Mesothelial cell of epicardium (in vitro differentiated cells): ENCODE measurements at regions not wholly inside any gene's neighbourhood (a gene's known extent, or its start where the extent isn't known, plus 50 kb on each side); places are given as distances from the start of the nearest gene placed in this dataset.
A peak's percentile ranks its signal among the peaks of the same experiment; 100 is the strongest.
"Not testable (repeated sequence)": the region's sequence is repeated elsewhere in the genome, so short reads cannot be mapped to it uniquely, and the experiment has no call there.

Source experiments
- DNase-seq, 2 experiments: peaks; one replicate each; pipeline ENCODE4 v3.0.0; 2021; ENCODE audit warnings: low spot score in 2 of 2; ENCODE audit not compliant: unreplicated experiment in 2 of 2
- H3K27ac Mint-ChIP-seq: 2 replicates; pipeline ENCODE4 v1.8.0; 2021; ENCODE audit warnings: mixed read lengths
- H3K27me3 Mint-ChIP-seq: 2 replicates; pipeline ENCODE4 v1.8.0; 2021; ENCODE audit warnings: low read depth, mixed read lengths
- H3K36me3 Mint-ChIP-seq: 2 replicates; pipeline ENCODE4 v1.8.0; 2021; ENCODE audit warnings: mixed read lengths
- H3K4me1 Mint-ChIP-seq: 2 replicates; pipeline ENCODE4 v1.8.0; 2021; ENCODE audit warnings: mixed read lengths
- H3K4me3 Mint-ChIP-seq: 2 replicates; pipeline ENCODE4 v1.8.0; 2021; ENCODE audit warnings: mild to moderate bottlenecking, moderate library complexity, mixed read lengths
- H3K9me3 Mint-ChIP-seq: 2 replicates; pipeline ENCODE4 v1.8.0; 2021; ENCODE audit warnings: mixed read lengths
- CTCF ChIP-seq: fragments of 200-600 bp; sonication (generic); IDR thresholded peaks from one replicate; pipeline ENCODE4 v1.5.0; 2021; ENCODE audit warnings: antibody characterized with exemption; ENCODE audit not compliant: unreplicated experiment

GRCh38 chr14:106369456-106369855, 843.1 kb downstream of the TMEM121 start:
- H3K36me3 Mint-ChIP-seq, H3K4me1 Mint-ChIP-seq, H3K27ac Mint-ChIP-seq, DNase-seq, H3K27me3 Mint-ChIP-seq, H3K4me3 Mint-ChIP-seq: not testable (repeated sequence)
- H3K9me3 Mint-ChIP-seq = peaks cover 74% of the 10 kb centered on the region

GRCh38 chr14:106372870-106373652, 846.7 kb downstream of the TMEM121 start:
- Mint-ChIP-seq H3K36me3 (no peaks in the 10 kb centered on the region), H3K27me3 (no peaks in the 10 kb centered on the region), H3K4me1 (no peaks in the 10 kb centered on the region), H3K27ac (no peak overlapping the region), H3K9me3 (peaks cover 78% of the 10 kb centered on the region), H3K4me3 (no peak overlapping the region)
- no peak for DNase-seq
- TF ChIP-seq CTCF = peak; percentile 23

GRCh38 chr14:106373653-106374110, 847.3 kb downstream of the TMEM121 start:
- not testable (repeated sequence) for H3K4me3 Mint-ChIP-seq, H3K4me1 Mint-ChIP-seq, DNase-seq, H3K27me3 Mint-ChIP-seq, H3K36me3 Mint-ChIP-seq, H3K27ac Mint-ChIP-seq
- peaks cover 77% of the 10 kb centered on the region for H3K9me3 Mint-ChIP-seq
- peak; percentile 3 for TF ChIP-seq CTCF

- no peak overlapping the region for H3K27ac Mint-ChIP-seq
- H3K36me3 Mint-ChIP-seq = peaks cover 1% of the 10 kb centered on the region
- no peak for TF ChIP-seq CTCF
- H3K4me3 Mint-ChIP-seq = no peak overlapping the region
- H3K4me1 Mint-ChIP-seq = no peaks in the 10 kb centered on the region
- DNase-seq = no peak
- peaks cover 83% of the 10 kb centered on the region for H3K9me3 Mint-ChIP-seq
- H3K27me3 Mint-ChIP-seq = no peaks in the 10 kb centered on the region
These were observed 851.0 kb downstream of the TMEM121 start for GRCh38 chr14:106377432-106377831.

GRCh38 chr14:106378191-106378590, 851.8 kb downstream of the TMEM121 start:
- Mint-ChIP-seq H3K27me3 (no peaks in the 10 kb centered on the region), H3K4me3 (no peak overlapping the region), H3K9me3 (peaks cover 80% of the 10 kb centered on the region), H3K27ac (no peak overlapping the region), H3K36me3 (peaks cover 2% of the 10 kb centered on the region), H3K4me1 (no peaks in the 10 kb centered on the region)
- TF ChIP-seq CTCF = no peak
- no peak for DNase-seq

GRCh38 chr14:106380740-106381139, 854.4 kb downstream of the TMEM121 start:
- Mint-ChIP-seq H3K27me3 (no peaks in the 10 kb centered on the region), H3K27ac (no peak overlapping the region), H3K4me1 (no peaks in the 10 kb centered on the region), H3K4me3 (no peak overlapping the region), H3K36me3 (peaks cover 2% of the 10 kb centered on the region), H3K9me3 (peaks cover 82% of the 10 kb centered on the region)
- DNase-seq = no peak
- no peak for TF ChIP-seq CTCF

GRCh38 chr14:106389186-106389585, 862.8 kb downstream of the TMEM121 start:
- H3K27ac Mint-ChIP-seq = not testable (repeated sequence)
- H3K9me3 Mint-ChIP-seq = peaks cover 86% of the 10 kb centered on the region

More at GRCh38 chr14:106389186-106389585, 862.8 kb downstream of the TMEM121 start:
- H3K4me1 Mint-ChIP-seq, H3K4me3 Mint-ChIP-seq, DNase-seq, H3K36me3 Mint-ChIP-seq, H3K27me3 Mint-ChIP-seq: not testable (repeated sequence)
